ENCODE measurements at regions not wholly inside any gene's neighbourhood (a gene's known extent, or its start where the extent isn't known, plus 50 kb on each side); places are given as distances from the start of the nearest gene placed in this dataset.

- Mint-ChIP-seq H3K27ac (ENCODE audit: low read depth) (no peak overlapping the region), H3K36me3 (ENCODE audit: insufficient read depth) (no peaks in the 10 kb centered on the region), H3K4me1 (no peaks in the 10 kb centered on the region), H3K9me3 (no peaks in the 10 kb centered on the region), H3K27me3 (peaks cover 12% of the 10 kb centered on the region), H3K4me3 (no peak overlapping the region)
- DNase-seq (ENCODE audit: low spot score in 2 of 2) (no peak), ATAC-seq (replicated peaks; ENCODE audit: extremely low read depth, poor library complexity, severe bottlenecking) (no peak)
Measured at GRCh38 chr5:5699062-5699461, 276.6 kb downstream of the ICE1 start.

GRCh38 chr5:5695266-5695665, 272.8 kb downstream of the ICE1 start:
- H3K9me3 Mint-ChIP-seq: peaks cover 5% of the 10 kb centered on the region
- H3K4me1 Mint-ChIP-seq: no peaks in the 10 kb centered on the region
- peaks cover 16% of the 10 kb centered on the region for H3K27me3 Mint-ChIP-seq
- no peak overlapping the region for H3K4me3 Mint-ChIP-seq
- no peak for DNase-seq (ENCODE audit: low spot score in 2 of 2)
- H3K36me3 Mint-ChIP-seq (ENCODE audit: insufficient read depth): no peaks in the 10 kb centered on the region
- ATAC-seq (replicated peaks; ENCODE audit: extremely low read depth, poor library complexity, severe bottlenecking): no peak
- no peak overlapping the region for H3K27ac Mint-ChIP-seq (ENCODE audit: low read depth)

GRCh38 chr5:5688925-5689310, 266.4 kb downstream of the ICE1 start:
- H3K36me3 Mint-ChIP-seq (ENCODE audit: insufficient read depth): no peaks in the 10 kb centered on the region
- peaks cover 10% of the 10 kb centered on the region for H3K9me3 Mint-ChIP-seq
- DNase-seq (ENCODE audit: low spot score in 2 of 2) (no peak), ATAC-seq (replicated peaks; ENCODE audit: extremely low read depth, poor library complexity, severe bottlenecking) (no peak)
- H3K27me3 Mint-ChIP-seq: peaks cover 48% of the 10 kb centered on the region
- no peaks in the 10 kb centered on the region for H3K4me1 Mint-ChIP-seq
- H3K27ac Mint-ChIP-seq (ENCODE audit: low read depth): no peak overlapping the region
- H3K4me3 Mint-ChIP-seq: no peak overlapping the region

- H3K4me1 Mint-ChIP-seq: no peaks in the 10 kb centered on the region
Measured at GRCh38 chr5:5688194-5688924, 265.9 kb downstream of the ICE1 start.

GRCh38 chr5:5687113-5687512, 264.6 kb downstream of the ICE1 start:
- Mint-ChIP-seq H3K27ac (ENCODE audit: low read depth) (no peak overlapping the region), H3K4me3 (no peak overlapping the region), H3K9me3 (peaks cover 20% of the 10 kb centered on the region), H3K36me3 (ENCODE audit: insufficient read depth) (no peaks in the 10 kb centered on the region), H3K4me1 (no peaks in the 10 kb centered on the region), H3K27me3 (peaks cover 46% of the 10 kb centered on the region)
- no peak for ATAC-seq (replicated peaks; ENCODE audit: extremely low read depth, poor library complexity, severe bottlenecking)
- DNase-seq (ENCODE audit: low spot score in 2 of 2): no peak

More at GRCh38 chr5:5688194-5688924, 265.9 kb downstream of the ICE1 start:
- ATAC-seq (replicated peaks; ENCODE audit: extremely low read depth, poor library complexity, severe bottlenecking) (no peak), DNase-seq (ENCODE audit: low spot score in 2 of 2) (no peak)
- H3K9me3 Mint-ChIP-seq: peaks cover 16% of the 10 kb centered on the region
- no peaks in the 10 kb centered on the region for H3K36me3 Mint-ChIP-seq (ENCODE audit: insufficient read depth)
- no peak overlapping the region for H3K4me3 Mint-ChIP-seq
- H3K27ac Mint-ChIP-seq (ENCODE audit: low read depth): no peak overlapping the region
- H3K27me3 Mint-ChIP-seq: peaks cover 48% of the 10 kb centered on the region

GRCh38 chr5:5686356-5686755, 263.9 kb downstream of the ICE1 start:
- H3K4me1 Mint-ChIP-seq: no peaks in the 10 kb centered on the region
- H3K9me3 Mint-ChIP-seq: peaks cover 16% of the 10 kb centered on the region
- ATAC-seq (replicated peaks; ENCODE audit: extremely low read depth, poor library complexity, severe bottlenecking) (no peak), DNase-seq (ENCODE audit: low spot score in 2 of 2) (no peak)
- H3K4me3 Mint-ChIP-seq: no peak overlapping the region
- H3K27me3 Mint-ChIP-seq: peaks cover 39% of the 10 kb centered on the region
- no peaks in the 10 kb centered on the region for H3K36me3 Mint-ChIP-seq (ENCODE audit: insufficient read depth)
- H3K27ac Mint-ChIP-seq (ENCODE audit: low read depth): no peak overlapping the region

GRCh38 chr5:5685737-5686136, 263.3 kb downstream of the ICE1 start:
- ATAC-seq (replicated peaks; ENCODE audit: extremely low read depth, poor library complexity, severe bottlenecking) (no peak), DNase-seq (ENCODE audit: low spot score in 2 of 2) (no peak)
- Mint-ChIP-seq H3K27ac (ENCODE audit: low read depth) (no peak overlapping the region), H3K4me1 (no peaks in the 10 kb centered on the region), H3K27me3 (peaks cover 37% of the 10 kb centered on the region), H3K36me3 (ENCODE audit: insufficient read depth) (no peaks in the 10 kb centered on the region), H3K4me3 (no peak overlapping the region), H3K9me3 (peaks cover 16% of the 10 kb centered on the region)

- H3K27ac Mint-ChIP-seq (ENCODE audit: low read depth): no peak overlapping the region
- DNase-seq (ENCODE audit: low spot score in 2 of 2): no peak
- H3K9me3 Mint-ChIP-seq: peaks cover 13% of the 10 kb centered on the region
- no peak overlapping the region for H3K4me3 Mint-ChIP-seq
- ATAC-seq (replicated peaks; ENCODE audit: extremely low read depth, poor library complexity, severe bottlenecking): no peak
- H3K36me3 Mint-ChIP-seq (ENCODE audit: insufficient read depth): no peaks in the 10 kb centered on the region
- H3K4me1 Mint-ChIP-seq: no peaks in the 10 kb centered on the region
- peaks cover 12% of the 10 kb centered on the region for H3K27me3 Mint-ChIP-seq
Measured at GRCh38 chr5:5683174-5683573, 260.7 kb downstream of the ICE1 start.

GRCh38 chr5:5678909-5679308, 256.4 kb downstream of the ICE1 start:
- DNase-seq (ENCODE audit: low spot score in 2 of 2) (no peak), ATAC-seq (replicated peaks; ENCODE audit: extremely low read depth, poor library complexity, severe bottlenecking) (no peak)
- Mint-ChIP-seq H3K36me3 (ENCODE audit: insufficient read depth) (no peaks in the 10 kb centered on the region), H3K4me1 (no peaks in the 10 kb centered on the region), H3K27ac (ENCODE audit: low read depth) (no peak overlapping the region), H3K4me3 (no peak overlapping the region), H3K27me3 (no peaks in the 10 kb centered on the region), H3K9me3 (peaks cover 20% of the 10 kb centered on the region)

GRCh38 chr5:5677738-5678137, 255.3 kb downstream of the ICE1 start:
- H3K36me3 Mint-ChIP-seq (ENCODE audit: insufficient read depth): no peaks in the 10 kb centered on the region
- peaks cover 11% of the 10 kb centered on the region for H3K9me3 Mint-ChIP-seq
- DNase-seq (ENCODE audit: low spot score in 2 of 2) (no peak), ATAC-seq (replicated peaks; ENCODE audit: extremely low read depth, poor library complexity, severe bottlenecking) (no peak)
- H3K27ac Mint-ChIP-seq (ENCODE audit: low read depth): no peak overlapping the region
- no peaks in the 10 kb centered on the region for H3K27me3 Mint-ChIP-seq
- H3K4me1 Mint-ChIP-seq: no peaks in the 10 kb centered on the region
- no peak overlapping the region for H3K4me3 Mint-ChIP-seq

GRCh38 chr5:5676218-5676617, 253.7 kb downstream of the ICE1 start:
- Mint-ChIP-seq H3K27ac (ENCODE audit: low read depth) (no peak overlapping the region), H3K9me3 (peaks cover 10% of the 10 kb centered on the region), H3K4me3 (no peak overlapping the region), H3K36me3 (ENCODE audit: insufficient read depth) (no peaks in the 10 kb centered on the region), H3K4me1 (no peaks in the 10 kb centered on the region), H3K27me3 (no peaks in the 10 kb centered on the region)
- ATAC-seq (replicated peaks; ENCODE audit: extremely low read depth, poor library complexity, severe bottlenecking): no peak
- no peak for DNase-seq (ENCODE audit: low spot score in 2 of 2)

GRCh38 chr5:5675511-5675910, 253.0 kb downstream of the ICE1 start:
- no peak for DNase-seq (ENCODE audit: low spot score in 2 of 2)
- Mint-ChIP-seq H3K27me3 (no peaks in the 10 kb centered on the region), H3K4me3 (no peak overlapping the region), H3K9me3 (peaks cover 10% of the 10 kb centered on the region), H3K4me1 (no peaks in the 10 kb centered on the region), H3K27ac (ENCODE audit: low read depth) (no peak overlapping the region), H3K36me3 (ENCODE audit: insufficient read depth) (no peaks in the 10 kb centered on the region)
- no peak for ATAC-seq (replicated peaks; ENCODE audit: extremely low read depth, poor library complexity, severe bottlenecking)

- no peak overlapping the region for H3K27ac Mint-ChIP-seq (ENCODE audit: low read depth)
- no peaks in the 10 kb centered on the region for H3K27me3 Mint-ChIP-seq
- H3K9me3 Mint-ChIP-seq: no peaks in the 10 kb centered on the region
- H3K36me3 Mint-ChIP-seq (ENCODE audit: insufficient read depth): no peaks in the 10 kb centered on the region
- no peaks in the 10 kb centered on the region for H3K4me1 Mint-ChIP-seq
- ATAC-seq (replicated peaks; ENCODE audit: extremely low read depth, poor library complexity, severe bottlenecking): no peak
- H3K4me3 Mint-ChIP-seq: no peak overlapping the region
- DNase-seq (ENCODE audit: low spot score in 2 of 2): no peak
Measured at GRCh38 chr5:5671823-5672222, 249.3 kb downstream of the ICE1 start.

Data from central memory CD8-positive, alpha-beta T cell (primary cell).